Endothelial cell (in vitro differentiated cells): ENCODE measurements at regions not wholly inside any gene's neighbourhood (a gene's known extent, or its start where the extent isn't known, plus 50 kb on each side); places are given as distances from the start of the nearest gene placed in this dataset.

Experiments
- DNase-seq: peaks from one replicate; pipeline ENCODE4 v3.0.0; 2021; ENCODE audit warnings: low spot score
- H3K27ac Mint-ChIP-seq: one replicate; pipeline ENCODE4 v1.8.0; 2021; ENCODE audit warnings: mixed read lengths, inconsistent platforms; ENCODE audit not compliant: unreplicated experiment
- H3K27me3 Mint-ChIP-seq: one replicate; pipeline ENCODE4 v1.8.0; 2021; ENCODE audit warnings: mild to moderate bottlenecking, moderate library complexity, mixed read lengths, inconsistent platforms; ENCODE audit not compliant: unreplicated experiment
- H3K36me3 Mint-ChIP-seq: one replicate; pipeline ENCODE4 v1.8.0; 2021; ENCODE audit warnings: mild to moderate bottlenecking, low read depth, mixed read lengths, inconsistent platforms; ENCODE audit not compliant: unreplicated experiment
- H3K4me1 Mint-ChIP-seq: one replicate; pipeline ENCODE4 v1.8.0; 2021; ENCODE audit warnings: mild to moderate bottlenecking, mixed read lengths, inconsistent platforms; ENCODE audit not compliant: unreplicated experiment
- H3K4me3 Mint-ChIP-seq: one replicate; pipeline ENCODE4 v1.8.0; 2021; ENCODE audit warnings: mild to moderate bottlenecking, mixed read lengths, inconsistent platforms; ENCODE audit not compliant: unreplicated experiment
- H3K9me3 Mint-ChIP-seq: one replicate; pipeline ENCODE4 v1.8.0; 2021; ENCODE audit warnings: mixed read lengths, inconsistent platforms; ENCODE audit not compliant: unreplicated experiment
- CTCF ChIP-seq: fragments of 200-600 bp; sonication (generic); IDR thresholded peaks from one replicate; pipeline ENCODE4 v1.5.0; 2021; ENCODE audit warnings: antibody characterized with exemption; ENCODE audit not compliant: unreplicated experiment

GRCh38 chr2:64792995-64793639 is 139.4 kb upstream of the SERTAD2 start:
- Mint-ChIP-seq H3K4me3 (no peak overlapping the region), H3K27me3 (no peaks in the 10 kb centered on the region), H3K4me1 (peaks cover 8% of the 10 kb centered on the region), H3K36me3 (no peaks in the 10 kb centered on the region), H3K9me3 (no peaks in the 10 kb centered on the region), H3K27ac (no peak overlapping the region)
- DNase-seq: no peak
- TF ChIP-seq CTCF: no peak

GRCh38 chr2:64793701-64794100 is 140.0 kb upstream of the SERTAD2 start:
- H3K27me3 Mint-ChIP-seq: no peaks in the 10 kb centered on the region
- H3K36me3 Mint-ChIP-seq: no peaks in the 10 kb centered on the region
- no peak for DNase-seq
- no peaks in the 10 kb centered on the region for H3K9me3 Mint-ChIP-seq
- no peak overlapping the region for H3K27ac Mint-ChIP-seq
- no peak overlapping the region for H3K4me3 Mint-ChIP-seq
- H3K4me1 Mint-ChIP-seq: peaks cover 8% of the 10 kb centered on the region
- TF ChIP-seq CTCF: no peak

- H3K4me3 Mint-ChIP-seq: no peak overlapping the region
- no peaks in the 10 kb centered on the region for H3K9me3 Mint-ChIP-seq
- peaks cover 8% of the 10 kb centered on the region for H3K4me1 Mint-ChIP-seq
- no peak for DNase-seq
- H3K36me3 Mint-ChIP-seq: no peaks in the 10 kb centered on the region
- H3K27me3 Mint-ChIP-seq: no peaks in the 10 kb centered on the region
- H3K27ac Mint-ChIP-seq: no peak overlapping the region
- TF ChIP-seq CTCF: no peak
Measured at GRCh38 chr2:64794426-64794995, 140.8 kb upstream of the SERTAD2 start.

GRCh38 chr2:64795024-64795592 is 141.4 kb upstream of the SERTAD2 start:
- Mint-ChIP-seq H3K36me3 (no peaks in the 10 kb centered on the region), H3K4me3 (no peak overlapping the region), H3K4me1 (peaks cover 2% of the 10 kb centered on the region), H3K9me3 (no peaks in the 10 kb centered on the region), H3K27ac (no peak overlapping the region), H3K27me3 (no peaks in the 10 kb centered on the region)
- TF ChIP-seq CTCF: no peak
- no peak for DNase-seq

- H3K9me3 Mint-ChIP-seq: no peaks in the 10 kb centered on the region
- no peaks in the 10 kb centered on the region for H3K27me3 Mint-ChIP-seq
- H3K4me3 Mint-ChIP-seq: no peak overlapping the region
- no peaks in the 10 kb centered on the region for H3K4me1 Mint-ChIP-seq
- DNase-seq: no peak
- TF ChIP-seq CTCF: no peak
- H3K27ac Mint-ChIP-seq: no peak overlapping the region
- no peaks in the 10 kb centered on the region for H3K36me3 Mint-ChIP-seq
Measured at GRCh38 chr2:64796926-64797325, 143.2 kb upstream of the SERTAD2 start.
